ENCODE measurements at regions not wholly inside any gene's neighbourhood (a gene's known extent, or its start where the extent isn't known, plus 50 kb on each side); places are given as distances from the start of the nearest gene placed in this dataset.
"Not testable (repeated sequence)": the region's sequence is repeated elsewhere in the genome, so short reads cannot be mapped to it uniquely, and the experiment has no call there.

GRCh38 chr13:18991060-18991459 is 190.6 kb downstream of the TUBA3C start:
- DNase-seq, result no peak

DNA sequence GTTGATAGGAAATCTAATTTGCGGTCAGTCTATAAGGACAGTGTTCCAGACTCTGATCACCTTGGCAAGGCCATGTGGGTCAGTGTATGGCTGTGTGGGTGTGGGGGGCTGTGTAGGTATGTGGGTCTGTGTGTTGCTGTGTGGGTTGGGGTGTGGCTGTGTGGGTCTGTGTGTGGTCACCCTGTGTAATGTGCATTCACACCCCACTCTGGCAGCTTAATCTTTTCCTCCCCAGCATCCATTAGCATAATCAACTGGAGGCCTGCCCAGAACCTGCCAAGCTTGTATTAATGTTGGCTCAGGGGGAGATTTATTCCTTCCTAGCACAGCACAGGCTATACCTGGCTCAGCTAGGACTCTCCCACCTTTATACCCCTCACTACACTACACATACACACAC is 203.2 kb downstream of the TUBA3C start:
- DNase-seq, result no peak

DNA sequence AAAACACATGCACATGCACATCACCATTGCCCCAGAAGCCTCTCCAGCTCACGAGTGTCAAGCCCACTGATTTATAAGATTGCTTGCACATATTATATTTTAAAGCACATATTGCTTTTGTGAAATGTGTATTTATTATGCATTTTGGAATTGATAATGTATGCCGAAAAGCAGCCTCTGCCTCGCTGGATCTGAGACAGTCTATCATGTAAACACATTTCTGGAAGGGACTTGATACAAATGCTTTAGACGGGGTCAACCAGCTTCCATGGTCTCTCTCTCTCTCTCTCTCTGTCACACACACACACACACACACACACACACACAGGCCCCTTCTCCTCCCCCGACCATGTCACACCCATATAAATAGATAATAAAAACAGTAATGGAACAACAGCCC is 203.8 kb downstream of the TUBA3C start:
- DNase-seq, result no peak

DNA sequence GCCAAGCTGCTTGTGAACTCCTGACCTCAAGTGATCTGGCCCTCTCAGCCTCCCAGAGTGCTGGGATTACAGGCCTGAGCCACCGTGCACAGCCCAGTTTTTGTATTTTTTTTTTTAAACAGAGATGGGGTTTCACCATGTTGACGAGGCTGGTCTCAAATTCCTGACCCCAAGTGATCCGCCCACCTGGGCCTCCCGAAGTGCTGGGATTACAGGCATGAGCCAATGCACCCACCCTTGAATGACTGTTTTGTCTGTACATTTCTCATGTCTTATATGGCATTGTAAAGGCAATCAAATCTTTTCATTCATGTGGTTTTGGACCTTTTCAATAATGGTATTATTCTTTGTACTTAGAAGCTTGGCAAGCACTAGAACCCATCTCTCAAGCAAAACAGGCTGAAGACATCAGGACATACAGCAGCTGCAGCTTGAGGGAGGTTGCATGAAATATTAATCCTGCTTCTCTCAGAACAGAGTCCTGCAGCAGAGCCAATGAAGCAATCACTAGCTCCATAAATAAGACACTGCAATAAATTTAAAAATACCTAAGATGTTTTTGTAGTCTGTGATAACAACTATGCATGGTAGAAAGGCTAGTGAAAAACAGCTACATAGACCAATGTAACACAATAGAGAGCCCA is 209.9 kb downstream of the TUBA3C start:
- no peak for DNase-seq

GRCh38 chr13:18965347-18965855 is 216.2 kb downstream of the TUBA3C start:
- DNase-seq, result no peak

DNA sequence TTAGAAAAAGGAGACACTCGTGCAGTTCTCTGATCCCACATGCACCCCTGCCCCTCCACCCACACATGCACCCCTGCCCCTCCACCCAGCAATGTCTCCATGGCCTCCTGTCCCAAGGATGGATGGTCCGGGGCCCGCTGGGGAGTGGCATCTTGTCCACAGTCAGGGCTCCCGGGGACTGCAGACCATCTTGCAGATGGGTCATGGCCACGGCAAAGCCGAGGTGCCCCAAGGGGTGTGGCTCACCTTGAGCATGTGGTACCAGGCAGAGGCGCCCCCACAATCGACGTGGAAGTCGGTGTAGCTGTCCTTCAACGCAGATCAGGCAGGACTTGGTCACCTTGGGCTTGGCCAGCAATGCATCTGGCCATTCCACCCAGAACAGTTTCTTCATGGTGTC is 216.7 kb downstream of the TUBA3C start:
- no peak for DNase-seq

- not testable (repeated sequence) for DNase-seq
Observed at GRCh38 chr13:18963684-18964083, 217.9 kb downstream of the TUBA3C start.

DNA sequence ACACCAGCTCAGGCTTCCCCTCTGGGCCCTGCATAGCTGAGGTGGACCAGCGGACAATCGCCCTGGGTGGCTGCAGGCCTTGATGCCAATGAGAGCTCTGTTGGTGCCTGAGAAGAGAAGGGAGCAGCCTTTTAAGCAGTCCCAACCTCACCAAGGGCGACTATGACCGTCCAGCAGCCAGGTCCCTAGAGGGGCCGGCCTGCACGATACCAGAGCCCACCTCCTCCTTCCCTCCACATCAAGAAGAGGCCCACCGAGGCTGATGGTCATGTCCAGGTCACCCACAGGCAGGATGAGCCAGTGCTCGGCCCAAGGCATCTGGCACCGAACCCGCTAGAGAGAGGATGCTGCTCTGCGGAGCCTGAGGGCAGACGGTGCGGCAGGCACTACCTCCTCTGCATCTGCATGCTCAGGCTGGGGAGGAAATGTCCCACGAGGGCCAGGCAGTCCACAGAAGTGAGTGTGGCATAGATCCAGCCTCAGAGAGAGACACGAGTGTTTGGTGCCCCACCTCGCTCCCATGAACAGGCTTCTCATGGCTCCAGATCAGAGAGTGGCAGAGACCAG is 219.4 kb downstream of the TUBA3C start:
- no peak for DNase-seq

DNA sequence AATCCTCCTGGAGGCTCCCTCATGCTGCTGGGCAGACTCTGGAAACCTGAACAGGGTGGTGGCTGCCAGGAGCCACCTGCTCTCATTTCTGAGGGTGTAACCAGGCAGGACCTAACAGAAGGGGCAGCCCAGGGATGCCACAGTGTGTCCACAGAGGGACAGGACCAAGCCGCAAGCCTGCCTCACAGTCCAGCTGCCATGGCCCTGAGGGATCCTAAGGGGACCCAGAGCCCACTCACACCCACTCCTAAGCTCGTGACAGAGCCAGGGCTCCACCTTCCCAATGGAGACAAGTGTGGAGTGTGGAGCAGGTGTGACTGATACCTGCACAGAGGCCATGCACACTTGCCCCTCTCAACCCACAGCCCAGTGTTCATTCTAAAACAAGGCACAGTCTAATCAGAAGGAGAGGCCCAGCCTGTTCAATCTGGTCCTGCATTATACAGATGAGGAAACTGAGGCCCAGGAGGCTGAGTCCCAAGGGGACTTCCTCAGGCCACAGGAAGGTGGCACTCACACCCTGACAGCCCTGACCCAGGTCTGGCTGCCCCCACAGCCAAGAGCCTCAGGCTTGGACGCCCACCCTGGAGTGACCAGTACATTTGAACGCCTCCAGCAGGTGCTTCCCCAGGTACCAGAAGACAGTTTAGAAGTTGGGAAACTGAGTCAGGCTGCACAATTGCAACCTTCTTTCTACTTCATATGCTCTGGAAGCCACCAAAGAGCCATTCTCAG is 220.1 kb downstream of the TUBA3C start:
- no peak for DNase-seq

DNA sequence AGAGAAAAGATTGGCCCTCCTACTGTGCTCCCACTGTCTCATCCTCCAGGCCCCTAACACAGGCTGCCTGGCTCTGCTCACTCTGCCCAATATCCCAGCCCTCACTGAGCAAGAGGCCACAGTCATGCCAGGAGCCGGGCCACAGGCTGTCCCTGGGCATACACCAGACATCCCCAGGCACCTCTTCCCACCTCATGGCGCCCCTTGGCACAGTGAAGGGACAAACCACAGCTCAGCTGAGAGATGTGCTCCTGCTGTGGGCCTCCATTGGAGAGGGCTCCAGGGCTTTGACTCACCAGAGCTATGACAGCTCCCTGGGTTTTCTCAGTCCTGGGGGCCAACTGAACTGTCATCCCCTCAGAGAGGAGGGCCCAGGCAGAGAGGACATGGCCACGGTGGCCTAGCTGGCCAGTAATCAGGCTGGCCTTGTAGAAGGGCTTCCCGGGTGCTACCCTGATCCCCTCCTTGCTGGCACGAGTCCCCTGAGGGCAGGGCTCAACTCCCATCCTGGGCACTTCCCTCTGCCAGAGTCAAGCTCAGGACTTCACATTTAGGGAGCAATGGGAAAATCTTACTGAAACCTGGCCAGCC is 220.9 kb downstream of the TUBA3C start:
- no peak for DNase-seq

GRCh38 chr13:18959996-18960395 is 221.6 kb downstream of the TUBA3C start:
- DNase-seq, result no peak

GRCh38 chr13:18959229-18959628 is 222.4 kb downstream of the TUBA3C start:
- no peak for DNase-seq

DNA sequence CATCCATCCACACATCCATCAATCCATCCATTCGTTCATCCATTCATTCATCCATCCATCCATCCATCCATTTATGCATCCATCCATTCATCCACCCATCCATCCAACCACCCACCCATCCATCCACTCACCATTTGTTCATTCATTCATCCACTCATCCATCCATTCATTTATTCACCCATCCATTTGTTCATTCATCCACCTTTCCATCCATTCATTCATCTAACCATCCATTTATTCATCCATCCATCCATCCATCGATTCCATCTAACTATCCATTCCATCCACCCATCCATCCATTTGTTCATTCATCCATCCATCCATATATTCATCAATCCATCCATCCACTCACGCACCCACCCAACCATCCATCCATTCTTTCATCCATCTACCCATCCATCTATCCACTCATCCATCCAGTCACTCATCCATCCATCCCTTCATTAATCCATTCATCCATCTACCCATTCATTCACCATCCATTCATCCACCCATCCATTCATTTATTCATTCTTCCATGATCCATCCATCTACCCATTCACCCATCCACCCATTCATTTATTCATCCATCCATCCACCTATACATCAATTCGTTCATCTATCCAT is 225.0 kb downstream of the TUBA3C start:
- DNase-seq, result no peak

DNA sequence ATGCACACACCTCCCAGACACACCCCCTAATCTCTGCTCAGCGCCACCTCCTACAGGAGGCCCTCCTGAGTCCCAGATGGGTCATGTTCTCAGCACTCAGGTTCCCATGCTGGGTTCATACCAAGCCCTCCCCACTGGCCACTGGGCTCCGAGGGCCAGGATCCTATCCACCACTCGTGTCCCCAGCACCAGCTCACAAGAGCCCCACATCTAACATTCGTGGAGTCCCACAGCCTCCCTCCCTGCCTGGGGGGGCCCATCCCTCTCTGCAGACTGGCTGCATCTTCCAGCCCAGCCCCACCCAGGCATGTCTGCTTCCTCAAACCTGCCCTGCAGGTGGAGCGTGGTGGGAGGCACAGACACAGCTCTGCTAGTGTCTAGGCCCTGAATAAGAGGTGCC is 227.4 kb downstream of the TUBA3C start:
- no peak for DNase-seq

DNA sequence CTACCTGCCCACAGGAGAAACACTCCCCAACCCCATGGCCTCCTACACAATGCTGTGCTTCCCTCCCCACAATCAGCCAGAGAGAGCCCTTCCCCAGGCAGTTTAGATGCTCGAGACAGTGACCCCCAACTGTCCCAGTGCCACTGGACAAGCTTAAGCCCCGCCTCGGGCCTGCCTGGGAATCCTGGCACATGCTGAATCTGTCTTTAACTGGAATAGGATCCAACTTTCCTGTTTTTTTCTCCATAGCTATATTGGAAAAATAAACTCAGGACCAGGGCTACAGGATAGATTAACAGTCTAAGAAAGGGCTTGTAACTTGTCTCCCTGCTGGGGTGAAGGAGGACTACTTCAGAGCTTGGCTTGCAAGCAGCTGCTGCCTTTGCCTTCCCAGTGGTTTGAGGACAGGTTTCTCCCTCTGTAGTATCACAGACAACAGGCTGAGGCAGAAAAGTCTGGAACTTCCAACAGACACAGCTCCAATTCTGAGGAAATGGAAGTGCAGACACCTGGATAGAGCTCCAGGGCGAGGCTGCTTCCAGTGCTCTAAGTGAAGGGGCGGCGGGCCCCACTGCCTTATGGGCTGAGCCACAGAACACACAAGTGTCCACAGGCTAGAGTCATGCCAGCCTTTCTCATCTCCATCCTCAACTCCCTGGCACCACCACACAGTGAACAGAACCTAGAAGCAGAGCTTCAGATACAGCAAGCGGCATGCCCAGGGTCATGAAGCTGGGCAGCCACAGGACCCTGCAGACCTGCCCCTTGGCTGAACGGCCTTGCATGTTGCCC is 228.3 kb downstream of the TUBA3C start:
- DNase-seq, result no peak

DNA sequence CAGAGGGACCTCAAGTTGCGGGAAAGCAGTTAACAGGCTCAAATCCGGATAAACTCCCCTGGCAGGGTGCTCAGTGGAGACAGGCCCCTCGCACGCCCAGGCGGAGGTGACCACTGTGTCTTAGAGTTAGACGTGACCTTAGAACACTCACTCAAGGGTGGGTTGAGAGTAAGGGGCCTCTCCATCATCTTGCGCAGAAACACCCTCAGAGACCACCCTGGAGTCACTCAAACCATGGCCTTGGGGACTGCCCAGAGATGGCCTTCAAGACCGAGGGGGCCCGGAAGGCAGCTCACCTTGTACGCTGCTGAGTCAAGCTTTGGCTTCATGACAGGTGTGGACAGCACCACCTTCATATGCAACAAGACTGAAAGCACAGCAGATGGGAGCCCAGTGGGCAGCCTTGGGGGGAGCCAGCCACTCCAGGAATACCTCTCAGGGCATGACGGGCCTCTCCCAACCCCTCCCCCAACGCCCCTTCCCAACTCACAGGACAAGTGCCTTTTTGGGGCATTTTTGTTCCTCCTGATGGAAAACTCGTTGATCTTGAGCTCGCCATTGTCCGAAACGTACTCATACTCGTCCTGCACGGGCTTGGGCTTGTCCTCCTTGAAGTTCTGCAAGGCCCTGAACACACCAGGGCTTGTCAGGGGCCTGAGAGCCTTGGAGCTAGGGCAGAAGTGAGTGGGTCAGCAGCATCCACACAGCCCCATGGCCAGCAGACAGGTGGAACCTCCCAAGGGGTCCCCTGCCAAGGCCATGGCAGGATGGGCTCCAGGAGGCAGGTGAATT is 229.2 kb downstream of the TUBA3C start:
- DNase-seq, result no peak

- DNase-seq, result no peak
Observed at GRCh38 chr13:18951412-18951811, 230.2 kb downstream of the TUBA3C start.

DNA sequence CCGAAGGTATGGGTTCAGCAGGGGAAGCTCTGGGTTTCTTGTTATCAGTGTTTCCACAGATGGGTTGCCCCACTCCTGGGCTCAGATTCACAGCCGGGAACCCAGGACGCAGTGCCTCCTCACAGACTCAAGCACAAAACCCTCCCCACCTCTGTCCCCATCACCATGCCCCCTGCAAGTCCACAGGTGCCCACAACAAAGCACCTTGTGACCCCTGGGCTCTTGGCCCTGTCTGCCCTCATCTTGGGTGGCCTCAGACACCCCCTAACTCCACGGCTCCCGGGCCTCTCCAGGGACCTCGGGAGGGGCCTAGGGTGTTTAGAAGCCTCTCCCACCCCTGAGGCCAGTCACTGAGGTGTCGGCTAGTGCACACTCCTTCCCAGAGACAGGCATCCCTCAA is 231.7 kb downstream of the TUBA3C start:
- no peak for DNase-seq

GRCh38 chr13:18949489-18949761 is 232.2 kb downstream of the TUBA3C start:
- DNase-seq, result no peak

DNA sequence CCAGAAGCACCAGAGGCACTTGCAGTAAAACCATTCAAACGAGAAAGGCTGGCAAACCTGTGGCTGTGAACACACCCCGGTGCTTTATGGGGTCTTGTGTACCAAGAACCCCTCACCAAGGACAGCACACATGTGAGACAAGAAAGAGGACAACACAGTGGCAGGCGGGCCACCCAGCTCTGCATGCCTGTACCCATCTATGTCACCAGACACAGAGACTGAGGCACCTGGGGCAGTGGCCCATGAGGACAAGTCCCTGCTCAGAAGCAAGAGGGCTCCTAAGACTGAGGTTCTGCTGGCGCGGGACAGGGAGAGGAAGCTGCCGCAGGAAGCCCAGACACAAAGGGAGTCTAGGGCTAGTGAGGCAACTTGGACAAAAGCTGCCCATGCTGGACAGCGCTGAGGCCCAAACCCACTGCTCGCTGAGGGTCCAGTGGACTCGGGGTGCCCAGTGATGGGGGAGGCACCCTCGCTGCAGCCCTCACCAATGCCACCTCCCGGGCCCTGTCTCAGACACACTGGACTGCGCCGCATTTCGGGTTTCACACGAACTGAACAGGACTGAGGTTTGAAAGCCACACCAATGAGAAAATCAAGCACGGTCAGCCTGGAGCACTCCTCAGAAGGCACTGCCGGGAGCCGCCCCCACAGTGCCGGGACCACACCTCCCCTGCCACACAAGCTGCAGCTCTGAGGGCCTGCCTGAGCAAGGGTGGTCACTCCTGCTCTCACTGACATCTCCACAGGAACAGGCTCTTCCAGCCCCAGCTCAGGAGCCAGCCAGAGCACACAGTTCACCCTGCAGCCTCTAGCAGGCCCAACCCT is 232.7 kb downstream of the TUBA3C start:
- no peak for DNase-seq

DNA sequence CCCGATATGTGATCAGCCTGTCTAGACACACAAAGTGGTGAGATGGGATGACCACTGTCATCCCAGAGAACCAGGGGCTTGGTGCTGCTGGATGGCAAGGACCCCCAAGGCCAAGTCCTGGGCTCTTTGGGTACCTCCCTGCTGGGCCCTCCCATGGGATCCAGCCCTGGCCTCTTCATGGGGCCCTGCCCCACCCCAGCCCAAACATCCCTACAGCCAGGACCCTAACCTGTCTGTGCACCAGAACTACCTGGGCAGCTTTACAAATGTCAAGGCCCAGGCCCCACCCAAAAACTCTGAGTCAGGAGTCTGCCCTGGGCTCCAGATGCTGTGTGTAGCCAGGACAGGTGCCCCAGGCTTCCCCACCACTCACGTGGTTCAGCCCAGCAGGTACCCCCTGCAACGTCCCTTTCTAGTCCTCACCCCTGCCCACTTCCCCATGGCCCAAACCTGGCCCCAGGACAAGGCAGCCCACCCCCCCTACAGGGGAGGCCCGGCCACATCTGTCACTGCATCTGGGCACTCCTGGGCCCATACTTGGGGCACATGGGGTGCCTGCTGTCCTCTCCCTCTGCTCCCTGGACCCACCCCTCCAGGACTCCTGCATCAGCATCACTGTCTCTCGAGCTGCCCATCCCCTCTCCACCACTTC is 233.5 kb downstream of the TUBA3C start:
- no peak for DNase-seq

Data from RPMI8226 (cell line).